Activated CD4-positive, alpha-beta memory T cell treated with anti-CD3 and anti-CD28 coated beads for 36 hours (primary cell): ENCODE measurements at regions not wholly inside any gene's neighbourhood (a gene's known extent, or its start where the extent isn't known, plus 50 kb on each side); places are given as distances from the start of the nearest gene placed in this dataset.

Experiments used
- CTCF ChIA-PET: fragments of 350-600 bp; sonication (Branson Sonifier 250); formaldehyde crosslinking; loops from one replicate; lab custom pipeline; 2021; ENCODE audit warnings: antibody characterized with exemption, inconsistent platforms; lab: Charles Lee
- POLR2A ChIA-PET: fragments of 350-600 bp; sonication (Branson Sonifier 250); formaldehyde crosslinking; loops from one replicate; lab custom pipeline; 2021; ENCODE audit warnings: antibody characterized with exemption; lab: Charles Lee
- DNase-seq: peaks from one replicate; pipeline ENCODE4 v3.0.0-alpha.2; 2020
- H3K27ac Mint-ChIP-seq: one replicate; pipeline ENCODE4 v1.8.0; 2021; ENCODE audit warnings: mixed read lengths
- H3K27me3 Mint-ChIP-seq: one replicate; pipeline ENCODE4 v1.8.0; 2021; ENCODE audit warnings: mixed read lengths
- H3K36me3 Mint-ChIP-seq: one replicate; pipeline ENCODE4 v1.8.0; 2021; ENCODE audit warnings: mixed read lengths
- H3K4me1 Mint-ChIP-seq: one replicate; pipeline ENCODE4 v1.8.0; 2021; ENCODE audit warnings: low read depth, mixed read lengths
- H3K4me3 Mint-ChIP-seq: one replicate; pipeline ENCODE4 v1.8.0; 2021; ENCODE audit warnings: mild to moderate bottlenecking, mixed read lengths
- H3K9me3 Mint-ChIP-seq: one replicate; pipeline ENCODE4 v1.8.0; 2021; ENCODE audit warnings: mixed read lengths
- intact Hi-C: fragments of 100-400 bp; cut with micrococcal nuclease; formaldehyde crosslinking; loops from one replicate; pipeline ENCODE4 v1.15.1; 2023

DNA sequence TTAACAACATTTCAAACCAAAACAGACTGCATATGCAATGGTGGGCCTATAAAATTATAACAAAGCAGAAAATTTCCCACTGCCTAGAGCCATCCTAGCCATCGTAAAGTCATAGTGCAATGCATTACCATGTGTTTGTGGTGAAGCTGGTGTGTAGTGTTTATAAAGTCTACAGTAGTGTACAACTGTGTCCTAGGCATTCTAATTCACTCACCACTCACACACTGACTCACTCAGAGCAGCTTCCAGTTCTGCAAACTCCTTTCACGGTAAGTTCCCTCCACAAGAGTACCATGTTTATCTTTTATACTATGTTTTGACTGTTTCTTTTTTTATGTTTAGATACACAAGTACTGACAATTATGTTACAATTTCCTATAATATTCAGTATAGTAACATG lies 1104.1 kb upstream of the PHF14 start:
- CTCF ChIA-PET = no interaction called here
- intact Hi-C loops = no loop called here
- H3K4me3 Mint-ChIP-seq = no peak overlapping the region
- POLR2A ChIA-PET = no interaction called here
- no peaks in the 10 kb centered on the region for H3K9me3 Mint-ChIP-seq
- no peaks in the 10 kb centered on the region for H3K4me1 Mint-ChIP-seq
- no peaks in the 10 kb centered on the region for H3K27me3 Mint-ChIP-seq
- no peaks in the 10 kb centered on the region for H3K36me3 Mint-ChIP-seq
- no peak for DNase-seq
- no peak overlapping the region for H3K27ac Mint-ChIP-seq

DNA sequence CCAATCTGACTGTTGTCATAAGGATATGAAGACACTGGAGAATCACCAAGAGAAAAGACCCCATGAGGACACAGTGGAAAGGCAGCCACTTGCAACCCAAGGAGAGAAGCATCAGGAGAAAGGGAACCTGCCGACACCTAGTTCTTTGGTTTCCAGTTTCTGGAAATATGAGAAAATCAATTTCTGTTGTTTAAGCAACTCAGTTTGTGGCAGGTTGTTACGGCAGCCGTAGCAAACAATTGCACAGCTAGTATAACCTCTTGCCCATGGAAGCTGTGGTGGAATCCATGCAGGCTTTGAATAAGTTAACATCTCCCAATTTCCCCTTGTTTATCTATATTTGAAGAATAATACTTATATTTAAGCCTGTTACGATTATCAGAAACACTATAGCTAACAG lies 1103.0 kb upstream of the PHF14 start:
- H3K27me3 Mint-ChIP-seq = no peaks in the 10 kb centered on the region
- intact Hi-C loops = no loop called here
- no peak for DNase-seq
- H3K27ac Mint-ChIP-seq = no peak overlapping the region
- peaks cover 4% of the 10 kb centered on the region for H3K9me3 Mint-ChIP-seq
- H3K36me3 Mint-ChIP-seq = no peaks in the 10 kb centered on the region
- ChIA-PET CTCF (no interaction called here), POLR2A (no interaction called here)
- H3K4me3 Mint-ChIP-seq = no peak overlapping the region
- H3K4me1 Mint-ChIP-seq = no peaks in the 10 kb centered on the region

- Mint-ChIP-seq H3K9me3 (peaks cover 4% of the 10 kb centered on the region), H3K36me3 (no peaks in the 10 kb centered on the region), H3K27ac (no peak overlapping the region), H3K27me3 (no peaks in the 10 kb centered on the region), H3K4me1 (no peaks in the 10 kb centered on the region), H3K4me3 (no peak overlapping the region)
- CTCF ChIA-PET = no interaction called here
- POLR2A ChIA-PET = no interaction called here
- intact Hi-C loops = no loop called here
- DNase-seq = no peak
Measured at GRCh38 chr7:9874182-9874581, 1099.5 kb upstream of the PHF14 start.

DNA sequence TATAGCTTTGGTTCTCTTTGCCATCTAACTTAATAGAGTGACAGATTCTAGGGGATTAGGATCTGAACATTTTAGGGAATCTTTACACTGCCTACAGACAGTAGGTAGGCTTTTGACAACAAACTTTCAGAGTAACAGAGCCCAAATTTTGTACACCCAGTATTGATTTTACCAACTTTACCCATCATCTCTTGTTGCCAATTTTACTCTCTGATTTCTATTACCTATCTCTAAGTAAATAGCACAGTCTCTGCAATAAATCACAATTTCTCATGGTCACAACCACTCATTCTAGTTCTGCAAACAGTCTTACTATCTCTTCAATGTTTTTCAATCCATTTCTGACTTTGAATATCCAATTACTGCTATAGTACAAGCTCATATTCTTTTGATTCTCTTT lies 1097.6 kb upstream of the PHF14 start:
- POLR2A ChIA-PET = no interaction called here
- no peak overlapping the region for H3K4me3 Mint-ChIP-seq
- CTCF ChIA-PET = no interaction called here
- H3K4me1 Mint-ChIP-seq = no peaks in the 10 kb centered on the region
- H3K27me3 Mint-ChIP-seq = no peaks in the 10 kb centered on the region
- no peak for DNase-seq
- no peaks in the 10 kb centered on the region for H3K36me3 Mint-ChIP-seq
- intact Hi-C loops = no loop called here
- H3K9me3 Mint-ChIP-seq = peaks cover 4% of the 10 kb centered on the region
- H3K27ac Mint-ChIP-seq = no peak overlapping the region

DNA sequence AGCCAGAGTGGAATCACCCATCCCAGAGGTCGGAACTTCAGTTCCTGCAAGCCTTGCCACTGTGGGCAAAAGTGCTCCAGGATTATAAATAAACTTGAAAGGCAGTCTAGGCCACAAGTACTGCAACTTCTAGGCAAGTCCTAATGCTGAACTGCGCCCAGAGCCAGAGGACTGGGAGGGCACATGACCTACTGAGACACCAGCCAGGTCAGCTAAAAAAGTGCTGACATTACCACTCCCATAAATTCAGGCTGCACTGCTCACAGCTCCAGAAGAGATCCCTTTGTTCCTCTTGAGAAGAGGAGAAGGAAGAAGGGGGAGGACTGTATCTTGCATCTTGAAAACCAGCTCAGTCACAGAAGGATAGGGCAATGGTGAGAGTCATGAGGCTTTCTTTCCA lies 1084.1 kb upstream of the PHF14 start:
- H3K9me3 Mint-ChIP-seq = peaks cover 14% of the 10 kb centered on the region
- no peaks in the 10 kb centered on the region for H3K4me1 Mint-ChIP-seq
- POLR2A ChIA-PET = no interaction called here
- no peak for DNase-seq
- no peaks in the 10 kb centered on the region for H3K27me3 Mint-ChIP-seq
- H3K36me3 Mint-ChIP-seq = no peaks in the 10 kb centered on the region
- no peak overlapping the region for H3K4me3 Mint-ChIP-seq
- CTCF ChIA-PET = no interaction called here
- no peak overlapping the region for H3K27ac Mint-ChIP-seq
- intact Hi-C loops = no loop called here

GRCh38 chr7:9890092-9890491 lies 1083.6 kb upstream of the PHF14 start:
- intact Hi-C loops = no loop called here
- Mint-ChIP-seq H3K9me3 (peaks cover 14% of the 10 kb centered on the region), H3K36me3 (no peaks in the 10 kb centered on the region), H3K27ac (no peak overlapping the region), H3K4me1 (no peaks in the 10 kb centered on the region), H3K27me3 (no peaks in the 10 kb centered on the region), H3K4me3 (no peak overlapping the region)
- ChIA-PET CTCF (no interaction called here), POLR2A (no interaction called here)
- no peak for DNase-seq

- peaks cover 23% of the 10 kb centered on the region for H3K9me3 Mint-ChIP-seq
- no peak overlapping the region for H3K27ac Mint-ChIP-seq
- intact Hi-C loops = no loop called here
Measured at GRCh38 chr7:9891056-9891455, 1082.6 kb upstream of the PHF14 start.

GRCh38 chr7:9900339-9900738 lies 1073.3 kb upstream of the PHF14 start:
- peaks cover 37% of the 10 kb centered on the region for H3K9me3 Mint-ChIP-seq
- POLR2A ChIA-PET = no interaction called here
- intact Hi-C loops = no loop called here
- H3K36me3 Mint-ChIP-seq = no peaks in the 10 kb centered on the region
- no peak for DNase-seq
- H3K27ac Mint-ChIP-seq = no peak overlapping the region
- CTCF ChIA-PET = no interaction called here
- no peaks in the 10 kb centered on the region for H3K4me1 Mint-ChIP-seq
- H3K27me3 Mint-ChIP-seq = no peaks in the 10 kb centered on the region
- no peak overlapping the region for H3K4me3 Mint-ChIP-seq

More at GRCh38 chr7:9891056-9891455, 1082.6 kb upstream of the PHF14 start:
- no peak overlapping the region for H3K4me3 Mint-ChIP-seq
- ChIA-PET CTCF (no interaction called here), POLR2A (no interaction called here)
- H3K4me1 Mint-ChIP-seq = no peaks in the 10 kb centered on the region
- no peaks in the 10 kb centered on the region for H3K36me3 Mint-ChIP-seq
- no peak for DNase-seq
- H3K27me3 Mint-ChIP-seq = no peaks in the 10 kb centered on the region

DNA sequence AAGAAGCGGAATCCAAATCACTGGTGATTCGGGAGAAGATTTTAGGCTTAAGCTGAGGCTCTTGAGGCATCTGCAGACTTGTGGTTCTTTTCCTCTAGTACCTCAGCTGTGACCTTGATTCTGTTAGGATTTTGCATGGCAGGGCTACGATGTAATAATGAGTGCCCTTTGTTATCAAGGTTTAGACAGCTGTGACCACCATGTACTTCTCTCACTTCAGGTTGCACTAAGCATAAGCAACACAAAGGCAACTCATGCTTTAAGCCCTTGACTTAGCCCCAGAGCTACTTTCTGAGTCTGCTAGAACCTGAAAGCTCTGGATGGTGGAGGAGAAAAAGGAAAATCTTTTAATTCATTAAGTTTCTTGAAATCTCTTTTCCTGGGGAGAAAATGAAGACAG lies 1052.3 kb upstream of the PHF14 start:
- intact Hi-C loops = no loop called here
- H3K9me3 Mint-ChIP-seq = peaks cover 19% of the 10 kb centered on the region
- ChIA-PET POLR2A (no interaction called here), CTCF (no interaction called here)
- H3K36me3 Mint-ChIP-seq = no peaks in the 10 kb centered on the region
- no peak overlapping the region for H3K4me3 Mint-ChIP-seq
- no peaks in the 10 kb centered on the region for H3K4me1 Mint-ChIP-seq
- no peaks in the 10 kb centered on the region for H3K27me3 Mint-ChIP-seq
- no peak overlapping the region for H3K27ac Mint-ChIP-seq
- no peak for DNase-seq

DNA sequence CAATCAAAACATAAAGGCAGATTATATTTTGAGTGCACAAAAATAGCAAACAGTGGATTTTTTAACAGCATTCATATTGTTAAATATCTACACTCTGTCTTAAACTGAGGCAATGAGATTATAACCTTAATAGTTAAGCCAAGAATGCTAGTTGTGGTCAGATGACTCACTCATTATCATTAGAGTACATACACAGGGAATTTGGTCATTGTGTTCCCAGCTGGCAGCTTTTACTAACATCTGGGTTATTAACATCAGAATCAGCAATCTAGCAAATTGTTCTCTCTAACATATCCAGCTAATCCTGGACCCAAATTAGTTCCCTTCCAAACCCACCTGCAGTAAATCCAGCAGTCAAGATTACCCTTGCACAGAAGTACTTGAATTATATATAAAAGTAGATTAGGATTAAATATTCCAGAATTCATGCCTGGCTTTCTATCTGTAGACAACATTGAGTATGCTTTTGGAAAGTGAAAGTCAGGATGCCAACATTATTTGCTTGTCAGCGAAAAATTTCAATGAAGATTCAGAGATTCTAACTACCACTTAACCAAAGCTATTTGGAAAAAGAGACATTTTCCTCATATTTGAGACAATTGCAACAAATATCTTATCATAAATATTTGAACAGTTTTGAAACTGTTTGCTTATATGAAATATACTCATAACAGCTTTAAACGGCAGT lies 1035.6 kb upstream of the PHF14 start:
- CTCF ChIA-PET = no interaction called here
- H3K4me1 Mint-ChIP-seq = no peaks in the 10 kb centered on the region

DNA sequence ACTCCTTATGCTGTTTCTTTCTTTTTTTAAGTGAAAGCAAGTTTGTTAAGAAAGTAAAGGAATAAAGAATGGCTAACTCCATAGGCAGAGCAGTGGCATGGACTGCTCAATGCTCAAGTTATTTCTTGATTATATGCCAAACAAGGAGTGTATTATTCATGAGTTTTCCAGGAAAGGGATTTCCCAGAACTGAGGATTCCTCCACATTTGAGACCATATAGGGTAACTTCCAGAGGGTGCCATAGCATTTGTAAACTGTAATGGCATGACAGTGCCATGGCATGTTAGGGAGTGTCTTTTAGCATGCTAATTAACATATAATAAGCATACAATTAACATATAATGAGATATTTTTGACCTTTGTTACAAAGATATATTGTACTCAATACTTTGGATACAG lies 1034.5 kb upstream of the PHF14 start:
- Mint-ChIP-seq H3K9me3 (peaks cover 2% of the 10 kb centered on the region), H3K4me3 (no peak overlapping the region), H3K27me3 (no peaks in the 10 kb centered on the region), H3K27ac (no peak overlapping the region), H3K4me1 (no peaks in the 10 kb centered on the region), H3K36me3 (no peaks in the 10 kb centered on the region)
- no peak for DNase-seq
- ChIA-PET CTCF (no interaction called here), POLR2A (no interaction called here)
- intact Hi-C loops = no loop called here

More for the DNA sequence above, 1035.6 kb upstream of the PHF14 start:
- no peaks in the 10 kb centered on the region for H3K27me3 Mint-ChIP-seq
- no peak for DNase-seq
- intact Hi-C loops = no loop called here
- POLR2A ChIA-PET = no interaction called here
- no peak overlapping the region for H3K27ac Mint-ChIP-seq
- H3K4me3 Mint-ChIP-seq = no peak overlapping the region
- no peaks in the 10 kb centered on the region for H3K36me3 Mint-ChIP-seq
- peaks cover 2% of the 10 kb centered on the region for H3K9me3 Mint-ChIP-seq

GRCh38 chr7:9945131-9945530 lies 1028.5 kb upstream of the PHF14 start:
- Mint-ChIP-seq H3K4me3 (no peak overlapping the region), H3K4me1 (no peaks in the 10 kb centered on the region), H3K27me3 (no peaks in the 10 kb centered on the region), H3K27ac (no peak overlapping the region), H3K9me3 (peaks cover 5% of the 10 kb centered on the region), H3K36me3 (no peaks in the 10 kb centered on the region)
- CTCF ChIA-PET = no interaction called here
- POLR2A ChIA-PET = no interaction called here
- intact Hi-C loops = no loop called here
- DNase-seq = no peak

DNA sequence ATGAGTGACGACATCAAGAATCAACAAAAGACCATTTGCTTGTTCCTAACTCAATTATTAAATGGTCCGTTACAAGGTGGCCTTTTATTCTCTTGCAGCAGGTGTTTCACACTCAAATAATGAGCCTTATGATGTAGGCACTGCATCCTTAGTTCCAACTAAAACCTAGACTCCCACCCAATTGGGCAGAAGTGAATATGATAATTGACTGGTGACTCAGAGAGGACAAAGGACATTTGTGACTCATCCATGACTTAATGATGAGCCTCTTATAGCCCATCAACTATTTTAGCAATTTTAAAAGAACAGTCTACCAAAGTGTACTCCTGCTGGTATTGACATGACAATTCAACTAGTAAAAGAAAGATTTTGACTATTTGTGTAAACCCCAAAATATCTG lies 1027.8 kb upstream of the PHF14 start:
- no peak overlapping the region for H3K27ac Mint-ChIP-seq
- DNase-seq = no peak
- intact Hi-C loops = no loop called here
- H3K4me1 Mint-ChIP-seq = no peaks in the 10 kb centered on the region
- no peaks in the 10 kb centered on the region for H3K36me3 Mint-ChIP-seq
- POLR2A ChIA-PET = no interaction called here
- CTCF ChIA-PET = no interaction called here
- H3K4me3 Mint-ChIP-seq = no peak overlapping the region
- peaks cover 5% of the 10 kb centered on the region for H3K9me3 Mint-ChIP-seq
- H3K27me3 Mint-ChIP-seq = no peaks in the 10 kb centered on the region
